ENCODE measurements at regions not wholly inside any gene's neighbourhood (a gene's known extent, or its start where the extent isn't known, plus 50 kb on each side); places are given as distances from the start of the nearest gene placed in this dataset.

DNA sequence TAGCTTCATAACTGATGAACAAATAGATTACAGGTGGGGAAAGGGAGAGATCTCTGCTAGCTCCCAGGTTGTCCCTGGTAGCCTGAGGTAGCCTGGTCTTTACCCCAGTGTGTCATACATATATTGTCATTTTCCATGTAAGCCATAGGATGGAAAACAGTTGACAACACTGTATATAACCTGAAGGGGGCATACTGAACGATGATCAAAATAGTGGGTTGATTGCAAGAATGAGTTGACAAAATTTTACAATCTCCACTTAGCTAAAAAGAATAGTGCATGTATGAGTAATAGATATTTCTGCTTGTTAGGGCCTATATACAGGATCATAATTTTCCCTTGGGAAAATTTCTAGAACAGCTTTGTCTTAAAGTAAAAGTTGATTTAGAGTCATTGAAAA is 304.1 kb upstream of the HAND2 start:
- DNase-seq = no peak

DNA sequence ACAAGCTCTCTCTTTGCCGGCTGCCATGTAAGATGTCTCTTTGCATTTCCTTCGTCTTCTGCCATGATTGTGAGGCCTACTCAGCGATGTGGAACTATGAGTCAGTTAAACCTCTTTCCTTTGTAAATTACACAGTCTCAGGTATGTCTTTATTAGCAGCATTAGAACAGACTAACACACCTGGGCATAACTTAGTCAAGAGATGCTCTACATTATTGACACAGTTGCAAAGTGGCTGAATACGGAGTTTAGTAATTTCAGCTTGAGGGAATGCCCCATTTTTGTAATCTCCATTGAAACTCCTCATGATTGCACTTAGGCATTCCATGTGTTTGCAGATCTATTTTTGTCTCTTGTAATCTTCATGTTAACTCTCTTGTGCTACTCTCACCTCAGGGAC is 299.5 kb upstream of the HAND2 start:
- DNase-seq = no peak

DNA sequence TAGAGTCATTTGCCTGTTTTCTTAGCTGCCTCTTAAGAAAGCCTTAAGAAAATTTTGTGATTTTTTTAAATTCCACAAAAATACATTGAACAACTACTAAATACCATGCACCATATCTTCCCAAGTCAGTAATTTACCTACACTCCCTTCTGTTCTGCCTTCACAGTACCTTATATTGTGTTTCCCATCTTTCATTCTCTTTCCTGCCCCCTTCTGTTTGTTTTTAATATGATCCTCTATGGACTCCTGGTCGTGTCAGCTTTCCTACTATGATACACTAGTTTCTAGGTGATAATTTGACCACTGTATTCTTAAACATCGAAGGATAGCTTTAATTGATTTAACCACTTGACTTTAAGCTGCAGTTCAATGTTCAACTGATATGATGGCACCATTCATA is 297.7 kb upstream of the HAND2 start:
- no peak for DNase-seq

DNA sequence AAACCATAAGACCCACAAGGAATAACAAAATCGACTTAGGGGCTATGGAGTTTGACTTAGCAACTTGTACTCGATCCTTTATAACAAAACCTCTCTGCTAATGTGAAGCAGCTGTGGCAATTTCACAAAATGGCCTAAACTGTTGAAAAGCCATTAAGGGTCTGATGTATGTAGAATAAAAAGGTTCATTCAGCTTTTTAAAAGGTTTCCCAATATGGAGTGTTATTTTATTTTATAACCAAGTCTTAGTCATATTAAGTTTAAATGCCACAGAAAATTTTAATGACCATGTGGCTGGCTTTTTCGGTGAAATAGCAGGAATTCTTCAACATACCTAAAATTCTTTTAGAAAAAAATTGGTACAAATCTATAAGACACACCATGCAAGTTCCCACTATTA is 291.8 kb upstream of the HAND2 start:
- DNase-seq = no peak

- no peak for DNase-seq
These were observed 291.0 kb upstream of the HAND2 start for GRCh38 chr4:173821036-173821435.

DNA sequence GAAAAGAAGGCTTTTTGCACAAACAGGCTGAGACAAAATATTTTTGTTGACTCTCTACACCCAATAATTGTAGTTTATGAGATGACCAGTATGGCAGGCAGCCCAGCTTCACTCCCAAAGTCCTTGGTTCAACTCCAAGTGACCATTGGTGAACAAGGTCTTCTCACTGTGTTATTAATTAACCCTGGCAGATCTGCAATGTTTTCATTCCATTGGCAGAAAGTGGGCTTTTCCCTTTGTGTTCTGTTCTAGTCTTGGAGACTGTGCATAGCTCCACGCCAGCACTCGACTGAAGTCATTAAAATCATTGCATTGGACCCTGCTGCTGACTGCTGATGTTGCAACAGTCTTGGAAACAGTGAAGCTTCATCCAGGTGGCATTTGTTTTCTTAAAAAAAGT is 277.3 kb upstream of the HAND2 start:
- no peak for DNase-seq

GRCh38 chr4:173805884-173806283 is 275.9 kb upstream of the HAND2 start:
- DNase-seq = no peak

DNA sequence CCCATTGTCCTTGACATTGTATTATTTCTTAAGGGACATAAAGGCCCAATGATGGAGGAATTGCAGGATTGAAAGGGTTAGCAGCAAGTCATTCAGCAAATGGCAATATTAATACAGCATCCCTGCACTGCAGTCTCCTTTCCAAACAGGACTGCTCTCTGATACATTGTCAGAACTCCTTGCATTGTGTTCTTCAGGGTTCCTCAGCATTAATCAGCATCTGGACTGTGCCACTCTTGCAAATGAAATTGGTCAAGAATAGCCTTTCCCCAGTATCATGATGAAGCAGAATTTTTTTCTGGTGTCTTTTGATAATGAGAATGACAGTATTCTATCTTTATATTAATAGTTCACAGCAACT is 272.6 kb upstream of the HAND2 start:
- DNase-seq = no peak

DNA sequence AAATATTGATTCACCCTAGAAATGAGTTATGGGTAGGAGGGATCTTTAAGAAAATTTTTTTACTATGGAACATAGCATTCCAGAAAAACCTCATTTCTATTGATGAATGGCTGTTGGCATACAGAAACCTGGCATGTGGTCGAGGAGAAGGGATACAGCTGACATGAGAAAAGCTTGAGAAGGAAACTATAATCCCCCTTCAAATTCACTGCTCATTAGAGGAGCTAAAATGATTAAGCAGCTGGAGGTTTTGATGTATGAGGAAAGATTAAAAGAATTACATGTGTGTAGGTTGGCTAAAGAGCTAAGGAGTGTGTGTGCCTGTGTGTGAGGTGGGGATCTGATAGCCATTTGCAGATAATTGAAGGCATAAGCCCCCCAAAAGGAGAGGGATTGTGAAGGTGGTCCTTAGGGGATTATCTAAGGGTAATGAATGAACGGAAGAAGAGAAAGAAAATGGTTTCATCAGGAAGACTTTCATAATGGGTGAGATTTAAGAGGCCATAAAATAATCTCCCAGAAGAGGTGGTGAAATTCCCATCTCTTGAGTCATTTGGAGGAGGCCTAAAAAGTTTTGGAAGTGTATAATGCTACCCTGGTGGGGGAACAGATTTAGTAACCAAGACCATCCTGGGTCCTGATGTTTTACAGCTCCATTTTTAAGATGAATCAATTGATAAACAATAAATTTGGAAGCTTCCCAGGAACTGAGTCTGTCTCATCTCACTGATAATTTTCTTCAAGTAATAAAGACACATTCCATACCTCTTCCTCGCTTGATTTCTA is 272.0 kb upstream of the HAND2 start:
- no peak for DNase-seq

GRCh38 chr4:173801361-173801760 is 271.3 kb upstream of the HAND2 start:
- no peak for DNase-seq

DNA sequence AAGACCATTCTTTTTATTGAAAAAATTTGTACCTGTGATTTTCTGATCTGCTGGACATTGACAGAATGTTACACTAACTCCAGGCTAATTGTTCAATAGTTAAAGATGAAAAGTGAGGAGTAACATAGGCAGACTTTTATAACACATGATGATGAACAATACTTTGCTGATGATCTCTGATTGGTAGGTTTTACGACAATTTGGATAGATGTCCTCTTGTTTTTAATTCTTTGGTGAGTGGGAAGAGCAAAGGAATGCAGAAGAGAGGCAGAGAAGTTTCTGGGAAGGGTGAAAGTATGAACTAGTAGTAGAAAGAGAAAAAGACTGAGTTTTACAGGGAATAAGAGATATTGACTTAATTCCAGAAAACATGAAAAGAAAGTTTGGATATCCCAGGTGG is 267.3 kb upstream of the HAND2 start:
- no peak for DNase-seq

- DNase-seq = no peak
These were observed 264.6 kb upstream of the HAND2 start for GRCh38 chr4:173794662-173795061.

DNA sequence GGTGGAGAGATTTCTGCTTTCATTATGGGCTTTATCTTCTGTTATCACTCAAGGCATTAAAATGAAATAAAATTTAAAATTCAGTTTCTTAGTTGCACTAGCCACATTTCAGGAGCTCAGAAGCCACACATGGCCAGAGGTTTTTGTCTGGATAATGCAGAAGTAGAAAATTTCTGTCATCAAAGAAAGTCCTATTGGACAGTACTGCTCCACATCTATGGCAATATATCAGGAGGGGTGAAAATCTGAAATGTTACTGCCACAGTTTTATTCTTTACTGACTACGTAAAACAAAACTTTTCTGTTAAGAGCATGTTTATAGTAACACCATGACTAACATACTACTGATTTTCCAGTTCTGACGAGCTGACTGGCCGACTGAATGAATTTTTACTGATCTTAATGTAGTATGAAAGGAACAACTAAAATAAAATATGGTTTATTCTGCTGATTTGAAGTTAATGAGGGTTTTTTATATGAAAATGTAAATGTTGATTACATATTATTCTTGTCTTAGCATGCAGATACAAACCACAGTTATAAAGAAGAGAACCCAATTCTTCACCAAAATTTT is 264.0 kb upstream of the HAND2 start:
- no peak for DNase-seq

- no peak for DNase-seq
These were observed 252.6 kb upstream of the HAND2 start for GRCh38 chr4:173782660-173783059.

DNA sequence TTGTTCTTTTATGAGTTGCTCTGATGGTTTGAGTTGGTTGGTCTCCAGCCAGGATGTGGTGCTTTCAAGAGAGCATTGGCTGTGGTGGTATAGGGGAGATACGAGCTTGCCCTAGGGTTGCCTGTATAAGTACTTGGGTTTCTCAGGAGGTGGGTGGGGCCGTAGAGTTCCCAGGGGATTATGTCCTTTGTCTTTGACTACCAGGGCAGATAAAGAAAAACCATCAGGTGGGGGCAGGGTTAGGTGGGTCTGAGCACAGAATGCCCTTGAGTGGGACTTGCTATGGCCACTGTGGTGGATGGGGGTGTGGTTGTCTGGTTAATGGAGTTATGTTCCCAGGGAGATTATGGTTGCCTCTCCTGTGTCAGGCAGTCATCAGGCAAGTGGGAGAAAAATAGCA is 247.9 kb upstream of the HAND2 start:
- no peak for DNase-seq

DNA sequence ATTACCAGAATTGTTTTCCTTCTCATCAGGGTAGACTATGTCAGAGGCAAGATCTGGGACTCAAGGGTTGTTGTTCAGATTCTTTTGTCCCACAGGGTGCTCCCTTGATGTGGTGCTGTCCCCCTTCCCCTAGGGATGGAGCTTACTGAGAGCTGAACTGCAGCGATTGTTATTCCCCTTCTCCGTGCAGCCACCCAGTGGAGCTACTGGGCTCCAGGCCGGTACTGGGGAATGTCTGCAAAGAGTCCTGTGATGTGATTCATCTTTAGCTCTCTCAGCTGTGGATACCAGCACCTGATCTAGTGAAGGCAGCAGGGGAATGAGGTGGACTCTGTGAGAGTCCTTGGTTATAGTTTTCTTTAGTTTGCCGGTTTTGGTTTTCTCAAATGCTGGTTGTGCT is 247.4 kb upstream of the HAND2 start:
- DNase-seq = no peak

GRCh38 chr4:173769568-173769967 is 239.5 kb upstream of the HAND2 start:
- no peak for DNase-seq

DNA sequence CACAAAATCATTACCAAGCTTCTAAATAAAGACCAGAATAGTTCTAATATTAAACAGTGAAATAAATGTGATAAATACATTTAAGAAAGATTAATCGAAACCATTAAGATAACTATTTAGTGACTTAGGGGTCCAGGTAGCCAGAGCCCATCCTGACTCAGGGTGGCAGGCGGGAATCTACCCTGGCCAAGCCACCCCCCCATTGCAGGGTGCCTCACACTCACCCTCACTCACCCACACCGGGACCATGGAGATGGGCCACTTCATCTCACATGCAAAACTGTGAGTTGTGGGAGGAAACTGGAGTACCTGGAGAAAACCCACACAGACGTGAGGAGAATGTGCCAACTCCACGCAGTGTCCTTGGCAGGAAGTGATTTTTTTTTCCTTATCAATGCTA is 237.6 kb upstream of the HAND2 start:
- DNase-seq = no peak

GRCh38 chr4:173766171-173766600 is 236.2 kb upstream of the HAND2 start:
- no peak for DNase-seq

- no peak for DNase-seq
These were observed 235.7 kb upstream of the HAND2 start for GRCh38 chr4:173765751-173766150.

DNA sequence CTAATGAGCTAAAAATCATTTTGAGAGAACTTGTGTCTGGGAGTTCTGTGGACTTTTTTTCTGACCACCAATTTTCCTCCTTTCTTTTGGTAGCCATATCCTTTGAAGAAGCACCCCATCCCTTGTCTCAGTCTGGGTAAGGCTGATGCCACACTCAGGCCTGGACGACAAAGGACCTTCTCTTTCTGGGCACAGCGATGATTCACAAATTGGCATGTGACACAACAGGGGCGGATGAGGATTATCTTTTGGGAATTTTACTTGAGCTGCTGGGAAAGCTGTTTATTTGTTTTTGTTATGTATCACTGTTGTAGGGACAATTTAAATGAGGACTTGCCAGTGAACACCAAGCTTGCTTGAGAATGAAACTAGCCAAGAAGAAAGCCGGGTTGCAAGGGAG is 233.4 kb upstream of the HAND2 start:
- no peak for DNase-seq

GRCh38 chr4:173761938-173762337 is 231.9 kb upstream of the HAND2 start:
- no peak for DNase-seq

DNA sequence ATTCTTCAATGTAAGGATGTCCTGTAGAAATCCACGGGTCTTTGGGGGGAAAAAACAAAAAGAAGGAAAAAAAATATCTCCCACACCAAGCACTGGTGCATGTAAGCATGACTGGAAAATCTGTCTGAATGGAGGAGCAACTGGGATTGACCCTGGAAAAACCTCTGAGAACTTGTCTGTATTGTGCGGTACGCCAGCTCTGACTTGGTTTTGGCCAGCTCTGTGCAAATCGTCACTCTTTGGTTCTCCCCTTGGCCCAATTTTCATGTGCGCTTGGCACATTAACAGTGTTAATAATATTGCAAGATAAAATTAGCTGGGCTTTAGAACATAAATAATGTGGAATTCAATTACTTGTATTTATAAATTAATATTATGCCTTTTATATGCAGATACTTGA is 231.2 kb upstream of the HAND2 start:
- DNase-seq = no peak

DNA sequence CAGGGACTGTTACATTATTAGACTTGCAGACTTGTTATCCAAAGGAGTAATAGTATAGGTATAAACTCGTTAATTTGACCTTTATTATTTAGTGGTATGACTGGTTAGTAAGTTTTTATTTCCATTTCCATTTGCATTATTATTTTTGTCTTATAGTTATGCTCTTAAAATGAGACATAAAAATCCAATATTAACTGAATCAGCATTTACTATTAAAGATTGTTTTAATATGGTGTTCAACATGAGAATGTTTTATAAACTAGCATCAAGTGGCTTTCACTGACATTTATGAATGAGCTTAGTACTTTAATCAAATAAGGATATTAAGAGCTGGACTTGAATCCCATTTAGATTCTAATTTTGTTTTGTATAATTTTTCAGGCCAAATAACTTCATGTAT is 228.1 kb upstream of the HAND2 start:
- DNase-seq = no peak

DNA sequence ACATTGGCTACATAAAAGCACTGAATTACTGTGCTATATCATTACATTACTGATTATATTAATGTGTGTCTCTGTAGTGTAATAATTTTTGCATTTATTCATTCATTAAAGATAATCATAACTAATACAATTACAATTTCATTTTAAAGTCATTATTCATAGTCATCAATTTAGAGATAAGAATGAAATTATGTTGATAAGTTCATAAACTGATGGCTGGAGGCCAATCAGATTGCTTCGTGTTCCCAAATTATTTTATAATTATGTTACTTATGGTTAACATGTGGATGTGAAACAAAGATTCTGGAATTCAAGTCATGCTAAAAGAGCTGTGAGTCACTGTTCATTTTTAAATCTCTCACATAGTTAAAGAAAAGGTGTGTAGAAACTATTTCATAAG is 223.4 kb upstream of the HAND2 start:
- no peak for DNase-seq

All from SIG-M5 (cell line).